ENCODE measurements at regions not wholly inside any gene's neighbourhood (a gene's known extent, or its start where the extent isn't known, plus 50 kb on each side); places are given as distances from the start of the nearest gene placed in this dataset.

DNA sequence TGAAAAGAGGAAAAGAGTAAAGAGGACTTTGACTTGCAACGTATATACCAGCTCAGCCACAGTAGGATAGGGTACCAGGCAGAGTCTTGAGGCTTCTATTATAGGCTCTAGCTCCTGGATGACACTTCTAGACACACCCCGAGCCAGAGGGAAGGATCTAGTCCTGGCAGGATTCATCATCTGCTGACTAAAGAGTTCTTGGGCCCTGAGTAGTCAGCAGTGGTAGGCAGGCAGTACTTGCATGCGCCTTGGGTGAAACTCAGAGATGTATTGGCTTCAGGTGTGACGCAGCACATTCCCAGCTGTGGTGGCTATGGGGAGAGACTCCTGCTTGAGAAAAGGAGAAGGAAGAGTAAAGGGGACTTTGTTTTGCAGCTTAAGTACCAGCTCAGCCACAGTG lies 162.3 kb upstream of the APP start:
- TF ChIP-seq, protein P1, sequence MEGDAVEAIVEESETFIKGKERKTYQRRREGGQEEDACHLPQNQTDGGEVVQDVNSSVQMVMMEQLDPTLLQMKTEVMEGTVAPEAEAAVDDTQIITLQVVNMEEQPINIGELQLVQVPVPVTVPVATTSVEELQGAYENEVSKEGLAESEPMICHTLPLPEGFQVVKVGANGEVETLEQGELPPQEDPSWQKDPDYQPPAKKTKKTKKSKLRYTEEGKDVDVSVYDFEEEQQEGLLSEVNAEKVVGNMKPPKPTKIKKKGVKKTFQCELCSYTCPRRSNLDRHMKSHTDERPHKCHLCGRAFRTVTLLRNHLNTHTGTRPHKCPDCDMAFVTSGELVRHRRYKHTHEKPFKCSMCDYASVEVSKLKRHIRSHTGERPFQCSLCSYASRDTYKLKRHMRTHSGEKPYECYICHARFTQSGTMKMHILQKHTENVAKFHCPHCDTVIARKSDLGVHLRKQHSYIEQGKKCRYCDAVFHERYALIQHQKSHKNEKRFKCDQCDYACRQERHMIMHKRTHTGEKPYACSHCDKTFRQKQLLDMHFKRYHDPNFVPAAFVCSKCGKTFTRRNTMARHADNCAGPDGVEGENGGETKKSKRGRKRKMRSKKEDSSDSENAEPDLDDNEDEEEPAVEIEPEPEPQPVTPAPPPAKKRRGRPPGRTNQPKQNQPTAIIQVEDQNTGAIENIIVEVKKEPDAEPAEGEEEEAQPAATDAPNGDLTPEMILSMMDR (IDR thresholded peaks at IDR 0.05) = no peak
- TF ChIP-seq POLR2A (IDR thresholded peaks at IDR 0.05) = no peak

All from right lobe of liver (tissue), 4 donors.